GM21529 (cell line): ENCODE measurements at regions not wholly inside any gene's neighbourhood (a gene's known extent, or its start where the extent isn't known, plus 50 kb on each side); places are given as distances from the start of the nearest gene placed in this dataset.
"Not testable (repeated sequence)": the region's sequence is repeated elsewhere in the genome, so short reads cannot be mapped to it uniquely, and the experiment has no call there.

Experiments
- ATAC-seq: cut with Tn5 transposase; IDR thresholded peaks from one replicate; pipeline ENCODE4 v1.9.1; 2021; ENCODE audit not compliant: unreplicated experiment

GRCh38 chr2:7420530-7420929, 503.3 kb downstream of the RNF144A start:
- no peak for ATAC-seq

- ATAC-seq = no peak
Measured at GRCh38 chr2:7424481-7424880, 507.3 kb downstream of the RNF144A start.

- ATAC-seq = no peak
Measured at GRCh38 chr2:7427293-7428060, 510.3 kb downstream of the RNF144A start.

GRCh38 chr2:7428454-7429204, 511.4 kb downstream of the RNF144A start:
- no peak for ATAC-seq

- no peak for ATAC-seq
Measured at GRCh38 chr2:7429733-7430132, 512.5 kb downstream of the RNF144A start.

- ATAC-seq = no peak
Measured at GRCh38 chr2:7430421-7430868, 513.2 kb downstream of the RNF144A start.

- ATAC-seq = peak; percentile 70
Measured at GRCh38 chr2:7430869-7431641, 513.8 kb downstream of the RNF144A start.

- ATAC-seq = no peak
Measured at GRCh38 chr2:7432436-7432835, 515.2 kb downstream of the RNF144A start.

GRCh38 chr2:7436096-7436906, 519.1 kb downstream of the RNF144A start:
- ATAC-seq = no peak

- no peak for ATAC-seq
Measured at GRCh38 chr2:7437141-7437540, 519.9 kb downstream of the RNF144A start.

- ATAC-seq = peak; percentile 52
Measured at GRCh38 chr2:7437716-7438632, 520.8 kb downstream of the RNF144A start.

GRCh38 chr2:7438855-7439254, 521.6 kb downstream of the RNF144A start:
- ATAC-seq = no peak

GRCh38 chr2:7440977-7441376, 523.8 kb downstream of the RNF144A start:
- no peak for ATAC-seq

- ATAC-seq = not testable (repeated sequence)
Measured at GRCh38 chr2:7441841-7442240, 524.6 kb downstream of the RNF144A start.

GRCh38 chr2:7444626-7445025, 527.4 kb downstream of the RNF144A start:
- ATAC-seq = no peak

- no peak for ATAC-seq
Measured at GRCh38 chr2:7448578-7449264, 531.5 kb downstream of the RNF144A start.

- ATAC-seq = no peak
Measured at GRCh38 chr2:7449298-7449697, 532.1 kb downstream of the RNF144A start.

- no peak for ATAC-seq
Measured at GRCh38 chr2:7450188-7450832, 533.1 kb downstream of the RNF144A start.

GRCh38 chr2:7450833-7451190, 533.6 kb downstream of the RNF144A start:
- ATAC-seq = no peak
